CD4-positive, CD25-positive, alpha-beta regulatory T cell (primary cell): ENCODE measurements at regions not wholly inside any gene's neighbourhood (a gene's known extent, or its start where the extent isn't known, plus 50 kb on each side); places are given as distances from the start of the nearest gene placed in this dataset.

Source experiments
- ATAC-seq, 2 donors: fragments of 150-1000 bp; cut with Tn5 transposase; one replicate each; pipeline ENCODE4 v1.10.0; 2021; ENCODE audit warnings: low read depth in 2 of 2, moderate number of reproducible peaks in 2 of 2, moderate library complexity in 1 of 2
- DNase-seq, 3 donors: peaks; one replicate each; pipeline versions ENCODE4 v3.0.0 to v3.0.0-alpha.2; 2012 to 2022; ENCODE audit warnings: mixed read lengths in 1 of 3
- H3K27ac ChIP-seq: one replicate; pipeline ENCODE4 v1.7.0; 2013; ENCODE audit warnings: mild to moderate bottlenecking, low read length; ENCODE audit not compliant: insufficient read depth, poor library complexity, severe bottlenecking
- H3K27me3 ChIP-seq: one replicate; pipeline ENCODE4 v1.7.0; 2013; ENCODE audit warnings: low read length; ENCODE audit not compliant: control insufficient read depth, insufficient read depth
- H3K36me3 ChIP-seq: one replicate; pipeline ENCODE4 v1.7.0; 2013; ENCODE audit warnings: mild to moderate bottlenecking, low read length, moderate library complexity; ENCODE audit not compliant: control insufficient read depth, insufficient read depth
- H3K4me1 ChIP-seq: 2 replicates; pipeline ENCODE4 v1.7.0; 2013; ENCODE audit warnings: mild to moderate bottlenecking, low read length; ENCODE audit not compliant: insufficient read depth, control insufficient read depth, poor library complexity, severe bottlenecking
- H3K4me3 ChIP-seq: one replicate; pipeline ENCODE4 v1.7.0; 2013; ENCODE audit warnings: low read depth, mild to moderate bottlenecking, low read length, moderate library complexity
- H3K9me3 ChIP-seq, 2 experiments: 1 replicate in 1 of 2; 2 replicates in 1 of 2; pipeline ENCODE4 v1.7.0; 2013; ENCODE audit warnings: low read length in 2 of 2, mild to moderate bottlenecking in 1 of 2, moderate library complexity in 1 of 2; ENCODE audit not compliant: control insufficient read depth in 2 of 2
- H3K27ac Mint-ChIP-seq, 3 donors: one replicate each; pipeline ENCODE4 v1.8.0; 2020 to 2022; ENCODE audit warnings: mild to moderate bottlenecking in 3 of 3, mixed read lengths in 3 of 3, moderate library complexity in 2 of 3
- H3K27me3 Mint-ChIP-seq: one replicate; pipeline ENCODE4 v1.8.0; 2022; ENCODE audit warnings: mild to moderate bottlenecking, mixed read lengths
- H3K36me3 Mint-ChIP-seq: one replicate; pipeline ENCODE4 v1.8.0; 2020; ENCODE audit warnings: mixed read lengths
- H3K4me1 Mint-ChIP-seq, 4 donors: one replicate each; pipeline ENCODE4 v1.8.0; 2020 to 2022; ENCODE audit warnings: mixed read lengths in 4 of 4, mild to moderate bottlenecking in 1 of 4
- H3K4me3 Mint-ChIP-seq, 4 donors: one replicate each; pipeline ENCODE4 v1.8.0; 2020 to 2022; ENCODE audit warnings: mild to moderate bottlenecking in 4 of 4, mixed read lengths in 4 of 4, moderate library complexity in 3 of 4
- H3K9me3 Mint-ChIP-seq, 7 donors: one replicate each; pipeline ENCODE4 v1.8.0; 2020 to 2022; ENCODE audit warnings: mixed read lengths in 7 of 7, mild to moderate bottlenecking in 3 of 7, moderate library complexity in 2 of 7

DNA sequence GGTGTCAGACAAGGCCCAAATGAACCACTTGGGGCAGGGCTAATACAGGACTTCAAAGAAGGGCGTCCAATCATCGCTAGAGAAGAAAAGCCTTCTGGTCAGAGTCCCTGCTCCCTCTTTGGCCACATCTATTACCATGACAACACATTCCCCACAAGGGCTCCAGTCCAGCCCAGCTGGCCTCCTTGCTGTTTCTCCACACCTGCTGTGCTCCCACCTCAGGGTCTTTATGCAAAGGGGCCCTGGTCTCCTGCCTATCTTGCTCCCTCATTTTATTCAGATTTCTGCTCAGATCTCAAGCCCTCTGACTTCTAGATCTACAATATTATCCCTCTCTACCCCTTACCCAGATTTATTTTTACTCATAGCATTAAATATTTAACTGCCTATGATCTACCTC, 58.0 kb upstream of the KIRREL3 start:
- Histone ChIP-seq H3K27me3 (no peaks in the 10 kb centered on the region), H3K4me3 (no peak overlapping the region), H3K36me3 (no peaks in the 10 kb centered on the region), H3K4me1 (no peaks in the 10 kb centered on the region), H3K27ac (no peak overlapping the region), H3K9me3 (no peaks in the 10 kb centered on the region)
- Mint-ChIP-seq H3K36me3 (no peaks in the 10 kb centered on the region), H3K4me1 (no peaks in the 10 kb centered on the region), H3K4me3 (no peak overlapping the region), H3K27me3 (no peaks in the 10 kb centered on the region), H3K9me3 (peaks cover 0 to 2% (median 0%) of the 10 kb centered on the region in 7 donors), H3K27ac (no peak overlapping the region)
- no peak for ATAC-seq
- DNase-seq: no peak

GRCh38 chr11:127057126-127057525, 56.6 kb upstream of the KIRREL3 start:
- DNase-seq (no peak), ATAC-seq (no peak)
- Mint-ChIP-seq H3K4me1 (no peaks in the 10 kb centered on the region), H3K36me3 (no peaks in the 10 kb centered on the region), H3K9me3 (peaks cover 0 to 2% (median 0%) of the 10 kb centered on the region in 7 donors), H3K4me3 (no peak overlapping the region), H3K27me3 (no peaks in the 10 kb centered on the region), H3K27ac (no peak overlapping the region)
- Histone ChIP-seq H3K4me3 (no peak overlapping the region), H3K36me3 (no peaks in the 10 kb centered on the region), H3K27me3 (no peaks in the 10 kb centered on the region), H3K4me1 (no peaks in the 10 kb centered on the region), H3K9me3 (no peaks in the 10 kb centered on the region), H3K27ac (no peak overlapping the region)

DNA sequence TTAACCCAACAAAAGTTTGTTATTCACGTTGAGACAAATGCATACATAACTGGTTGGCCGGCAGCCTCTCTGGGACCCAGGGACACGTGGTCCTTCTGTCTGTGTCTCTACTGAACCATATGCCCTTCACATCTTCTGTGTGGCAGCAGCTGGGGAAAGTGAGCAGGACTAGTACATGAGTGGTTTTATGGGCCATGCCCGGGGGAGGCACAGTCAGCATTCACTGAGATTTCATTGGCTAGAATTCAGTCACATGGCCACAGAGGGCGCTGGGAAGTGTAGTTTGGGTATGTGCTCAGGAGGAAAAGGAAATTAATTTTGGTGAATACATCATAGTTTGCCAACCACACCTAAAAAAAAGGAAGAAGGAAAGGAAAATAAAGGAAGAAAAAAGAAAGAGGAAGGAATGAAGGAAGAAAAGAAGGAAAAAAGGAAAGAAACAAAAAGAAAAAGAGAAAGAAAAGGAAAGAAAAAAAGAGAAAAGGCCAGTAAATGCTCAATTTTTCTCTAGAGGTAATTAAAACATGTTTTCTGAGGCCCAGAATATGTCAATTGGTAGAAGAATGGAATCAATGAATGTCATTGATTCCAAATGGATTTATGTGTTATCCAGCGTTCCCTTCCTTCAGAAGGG, 55.9 kb upstream of the KIRREL3 start:
- Mint-ChIP-seq H3K4me3 (no peak overlapping the region), H3K27me3 (no peaks in the 10 kb centered on the region), H3K9me3 (peaks cover 0 to 2% (median 0%) of the 10 kb centered on the region in 7 donors), H3K36me3 (no peaks in the 10 kb centered on the region), H3K27ac (no peak overlapping the region), H3K4me1 (no peaks in the 10 kb centered on the region)
- Histone ChIP-seq H3K4me3 (no peak overlapping the region), H3K4me1 (no peaks in the 10 kb centered on the region), H3K27ac (no peak overlapping the region), H3K9me3 (no peaks in the 10 kb centered on the region), H3K27me3 (no peaks in the 10 kb centered on the region), H3K36me3 (no peaks in the 10 kb centered on the region)
- ATAC-seq (no peak), DNase-seq (no peak)

- Mint-ChIP-seq H3K27ac (no peak overlapping the region), H3K4me3 (no peak overlapping the region), H3K4me1 (no peaks in the 10 kb centered on the region), H3K9me3 (peaks cover 0 to 2% (median 0%) of the 10 kb centered on the region in 7 donors), H3K36me3 (no peaks in the 10 kb centered on the region), H3K27me3 (no peaks in the 10 kb centered on the region)
- H3K4me3 ChIP-seq: no peak overlapping the region
- no peaks in the 10 kb centered on the region for H3K4me1 ChIP-seq
- no peak overlapping the region for H3K27ac ChIP-seq
- DNase-seq: no peak
- ATAC-seq: no peak
- H3K27me3 ChIP-seq: no peaks in the 10 kb centered on the region
- no peaks in the 10 kb centered on the region for H3K9me3 ChIP-seq
- H3K36me3 ChIP-seq: no peaks in the 10 kb centered on the region
Observed at GRCh38 chr11:127055236-127055635, 54.7 kb upstream of the KIRREL3 start.

- no peaks in the 10 kb centered on the region for H3K27me3 Mint-ChIP-seq
- DNase-seq: no peak
Observed at GRCh38 chr11:127054153-127054552, 53.6 kb upstream of the KIRREL3 start.

GRCh38 chr11:127052404-127052803, 51.8 kb upstream of the KIRREL3 start:
- DNase-seq: no peak
- Mint-ChIP-seq H3K4me1 (no peaks in the 10 kb centered on the region), H3K36me3 (no peaks in the 10 kb centered on the region), H3K4me3 (no peak overlapping the region), H3K27me3 (no peaks in the 10 kb centered on the region), H3K27ac (no peak overlapping the region), H3K9me3 (no peaks in the 10 kb centered on the region)
- Histone ChIP-seq H3K27me3 (no peaks in the 10 kb centered on the region), H3K27ac (no peak overlapping the region), H3K36me3 (no peaks in the 10 kb centered on the region), H3K9me3 (no peaks in the 10 kb centered on the region), H3K4me1 (no peaks in the 10 kb centered on the region), H3K4me3 (no peak overlapping the region)
- no peak for ATAC-seq

More at GRCh38 chr11:127054153-127054552, 53.6 kb upstream of the KIRREL3 start:
- no peak overlapping the region for H3K27ac ChIP-seq
- Mint-ChIP-seq H3K4me3 (no peak overlapping the region), H3K27ac (no peak overlapping the region), H3K9me3 (peaks cover 0 to 2% (median 0%) of the 10 kb centered on the region in 7 donors), H3K36me3 (no peaks in the 10 kb centered on the region), H3K4me1 (no peaks in the 10 kb centered on the region)
- H3K36me3 ChIP-seq: no peaks in the 10 kb centered on the region
- no peaks in the 10 kb centered on the region for H3K27me3 ChIP-seq
- no peak overlapping the region for H3K4me3 ChIP-seq
- H3K4me1 ChIP-seq: no peaks in the 10 kb centered on the region
- H3K9me3 ChIP-seq: no peaks in the 10 kb centered on the region
- ATAC-seq: no peak
